Esophagus squamous epithelium (tissue), 5 donors: ENCODE measurements at regions not wholly inside any gene's neighbourhood (a gene's known extent, or its start where the extent isn't known, plus 50 kb on each side); places are given as distances from the start of the nearest gene placed in this dataset.

Experiments used
- DNase-seq: peaks from one replicate; lab custom pipeline; 2025; lab: John Stamatoyannopoulos, UW
- H3K27ac ChIP-seq, 4 donors: fragments of 200-600 bp; sonication (generic); one replicate each; pipeline ENCODE4 v1.5.1; 2016 to 2019; ENCODE audit warnings: mild to moderate bottlenecking in 1 of 4
- H3K27me3 ChIP-seq, 4 donors: fragments of 200-600 bp; sonication (generic); 1 replicate in 3 of 4; 2 replicates in 1 of 4; pipeline versions ENCODE4 v1.5.1 to v1.6.0; 2017 to 2021; ENCODE audit warnings: antibody characterized with exemption in 1 of 4
- H3K36me3 ChIP-seq, 3 donors: fragments of 200-600 bp; sonication (generic); one replicate each; pipeline ENCODE4 v1.5.1; 2016 to 2019
- H3K4me1 ChIP-seq, 3 donors: fragments of 200-600 bp; sonication (generic); one replicate each; pipeline ENCODE4 v1.5.1; 2017 to 2019
- H3K4me3 ChIP-seq, 4 donors: fragments of 200-600 bp; sonication (generic); 1 replicate in 3 of 4; 2 replicates in 1 of 4; pipeline ENCODE4 v1.5.1; 2016 to 2019; ENCODE audit warnings: mild to moderate bottlenecking in 2 of 4, moderate library complexity in 1 of 4
- H3K9me3 ChIP-seq, 3 donors: fragments of 200-600 bp; sonication (generic); one replicate each; pipeline ENCODE4 v1.5.1; 2016 to 2019
- CTCF ChIP-seq, 6 experiments: fragments of 450-650 bp in 4 of 6; fragments of 200-600 bp in 2 of 6; sonication (generic) in 2 of 6; IDR thresholded peaks; one replicate each; pipeline ENCODE4 v1.5.1; 2016 to 2019; ENCODE audit warnings: antibody characterized with exemption in 6 of 6, mild to moderate bottlenecking in 4 of 6, moderate library complexity in 4 of 6
- POLR2A ChIP-seq, 4 donors: fragments of 450-650 bp; IDR thresholded peaks; one replicate each; pipeline ENCODE4 v1.6.1; 2017; ENCODE audit warnings: antibody characterized with exemption in 4 of 4, mild to moderate bottlenecking in 4 of 4, moderate library complexity in 3 of 4
- WGBS, 2 donors: methylation state at CpG; one replicate each; pipeline ENCODE4 v1.1.5; 2018; 5-methylcytosine and 5-hydroxymethylcytosine counted together
- intact Hi-C: fragments of 100-400 bp; cut with DNase I; formaldehyde crosslinking; loops from one replicate; pipeline ENCODE4 v1.15.0; 2022
- donor health status: DM: yes; HTN: yes; CAD: no.

- no peaks in the 10 kb centered on the region for H3K27me3 ChIP-seq
- no peak overlapping the region for H3K27ac ChIP-seq
- no peak for DNase-seq
- no peaks in the 10 kb centered on the region for H3K4me1 ChIP-seq
- TF ChIP-seq CTCF (IDR thresholded peaks at IDR 0.05) (no peak), POLR2A (IDR thresholded peaks at IDR 0.05) (no peak)
- H3K4me3 ChIP-seq, result no peak overlapping the region
- H3K9me3 ChIP-seq, result no peaks in the 10 kb centered on the region
- no peaks in the 10 kb centered on the region for H3K36me3 ChIP-seq
- intact Hi-C loops, result no loop called here
Observed at GRCh38 chr16:64452446-64452845, 669.4 kb downstream of the CDH11 start.

- H3K27me3 ChIP-seq, result no peaks in the 10 kb centered on the region
- no peak overlapping the region for H3K27ac ChIP-seq
- no peak for DNase-seq
- H3K4me1 ChIP-seq, result no peaks in the 10 kb centered on the region
- TF ChIP-seq POLR2A (IDR thresholded peaks at IDR 0.05), result no peak
- no peak for TF ChIP-seq CTCF (IDR thresholded peaks at IDR 0.05)
- no peak overlapping the region for H3K4me3 ChIP-seq
- 47 to 50% methylated on average over 4 of the region's 4 CpGs for WGBS, 2 donors
- no peaks in the 10 kb centered on the region for H3K36me3 ChIP-seq
- intact Hi-C loops, result no loop called here
- H3K9me3 ChIP-seq, result no peaks in the 10 kb centered on the region
Observed at GRCh38 chr16:64450177-64450576, 671.7 kb downstream of the CDH11 start.

GRCh38 chr16:64449506-64449905 is 672.4 kb downstream of the CDH11 start:
- Histone ChIP-seq H3K4me3 (no peak overlapping the region), H3K4me1 (no peaks in the 10 kb centered on the region), H3K27ac (no peak overlapping the region), H3K9me3 (no peaks in the 10 kb centered on the region), H3K36me3 (no peaks in the 10 kb centered on the region), H3K27me3 (no peaks in the 10 kb centered on the region)
- TF ChIP-seq POLR2A (IDR thresholded peaks at IDR 0.05) (no peak), CTCF (IDR thresholded peaks at IDR 0.05) (no peak)
- intact Hi-C loops, result no loop called here
- no peak for DNase-seq

- Histone ChIP-seq H3K27me3 (no peaks in the 10 kb centered on the region), H3K36me3 (no peaks in the 10 kb centered on the region), H3K9me3 (no peaks in the 10 kb centered on the region), H3K4me1 (no peaks in the 10 kb centered on the region), H3K27ac (no peak overlapping the region), H3K4me3 (no peak overlapping the region)
- intact Hi-C loops, result no loop called here
- TF ChIP-seq POLR2A (IDR thresholded peaks at IDR 0.05), result no peak
- WGBS, 2 donors, result 26 to 31% methylated on average over 3 of the region's 3 CpGs
- no peak for DNase-seq
Observed at GRCh38 chr16:64445649-64446048, 676.2 kb downstream of the CDH11 start.

- WGBS, 2 donors, result 54 to 64% methylated on average over 4 of the region's 4 CpGs
- Histone ChIP-seq H3K9me3 (no peaks in the 10 kb centered on the region), H3K4me1 (no peaks in the 10 kb centered on the region), H3K36me3 (no peaks in the 10 kb centered on the region), H3K27me3 (no peaks in the 10 kb centered on the region), H3K27ac (no peak overlapping the region), H3K4me3 (no peak overlapping the region)
- no peak for DNase-seq
- intact Hi-C loops, result no loop called here
- TF ChIP-seq POLR2A (IDR thresholded peaks at IDR 0.05) (no peak), CTCF (IDR thresholded peaks at IDR 0.05) (no peak)
Observed at GRCh38 chr16:64445245-64445644, 676.6 kb downstream of the CDH11 start.

GRCh38 chr16:64440421-64440831 is 681.4 kb downstream of the CDH11 start:
- no peak for DNase-seq
- Histone ChIP-seq H3K36me3 (no peaks in the 10 kb centered on the region), H3K27ac (no peak overlapping the region), H3K27me3 (no peaks in the 10 kb centered on the region), H3K4me1 (no peaks in the 10 kb centered on the region), H3K4me3 (no peak overlapping the region), H3K9me3 (no peaks in the 10 kb centered on the region)
- TF ChIP-seq CTCF (IDR thresholded peaks at IDR 0.05) (no peak), POLR2A (IDR thresholded peaks at IDR 0.05) (no peak)
- WGBS, 2 donors, result 46 to 52% methylated on average over 3 of the region's 3 CpGs
- intact Hi-C loops, result no loop called here
